ENCODE measurements at regions not wholly inside any gene's neighbourhood (a gene's known extent, or its start where the extent isn't known, plus 50 kb on each side); places are given as distances from the start of the nearest gene placed in this dataset.

DNA sequence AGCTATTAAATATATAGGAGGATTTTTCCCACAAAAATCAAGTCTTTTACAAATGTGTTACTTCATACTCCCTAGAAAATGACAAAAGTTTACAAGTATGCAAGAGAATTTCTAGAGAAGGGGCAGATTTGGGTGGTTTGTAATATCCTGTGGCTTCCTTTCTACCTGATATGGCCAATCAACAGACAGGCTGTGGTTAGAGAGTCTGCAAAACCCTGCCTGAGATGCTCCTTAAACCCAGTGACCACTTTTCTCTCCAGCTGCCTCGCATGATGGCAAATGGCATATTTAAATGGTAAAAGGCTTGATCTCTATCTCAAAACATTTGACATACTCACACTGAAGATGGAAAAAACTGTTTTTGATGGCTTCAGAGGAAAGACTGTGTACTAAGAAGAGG lies 550.1 kb upstream of the ZNF462 start:
- Histone ChIP-seq H3K27me3 (ENCODE audit: control insufficient read depth in 2 of 2, insufficient read depth in 2 of 2, low read length in 2 of 2) (no peaks in the 10 kb centered on the region), H3K9ac (replicated peaks; ENCODE audit: extremely low read depth, insufficient read depth, low read length) (no peak overlapping the region), H2AFZ (ENCODE audit: low read depth, low read length) (no peak overlapping the region), H3K4me1 (ENCODE audit: control insufficient read depth, extremely low read depth, insufficient read depth, low read length) (no peaks in the 10 kb centered on the region), H3K9me1 (replicated peaks; ENCODE audit: control insufficient read depth, extremely low read depth, insufficient read depth, low read length) (no peaks in the 10 kb centered on the region), H3K79me2 (ENCODE audit: control insufficient read depth, insufficient read depth, low read length) (no peaks in the 10 kb centered on the region), H3K4me3 (replicated peaks in 1 of 3; ENCODE audit: insufficient read depth in 1 of 3, low read depth in 1 of 3, low read length in 3 of 3) (no peak overlapping the region), H4K20me1 (replicated peaks; ENCODE audit: control insufficient read depth, extremely low read depth, insufficient read depth, low read length) (no peaks in the 10 kb centered on the region), H3K36me3 (ENCODE audit: control insufficient read depth in 2 of 2, extremely low read depth in 1 of 2, insufficient read depth in 2 of 2, low read length in 2 of 2) (no peaks in the 10 kb centered on the region), H3K27ac (ENCODE audit: insufficient read depth, low read depth, low read length) (no peak overlapping the region), H3K9me3 (replicated peaks; ENCODE audit: control insufficient read depth, insufficient read depth, low read length) (peaks cover 4% of the 10 kb centered on the region), H3K4me2 (ENCODE audit: insufficient read depth, low read length) (no peak overlapping the region)
- ChIA-PET CTCF (no interaction called here), POLR2A (no interaction called here)
- DNase-seq (ENCODE audit: low read depth, low spot score) (no peak), FAIRE-seq (no peak)
- dilution Hi-C loops (cut with MboI; ENCODE audit: extremely low pct_ligation_motif_present, low sequenced_read_pairs): no loop called here
- TF ChIP-seq, protein P1, sequence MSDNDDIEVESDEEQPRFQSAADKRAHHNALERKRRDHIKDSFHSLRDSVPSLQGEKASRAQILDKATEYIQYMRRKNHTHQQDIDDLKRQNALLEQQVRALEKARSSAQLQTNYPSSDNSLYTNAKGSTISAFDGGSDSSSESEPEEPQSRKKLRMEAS (IDR thresholded peaks at IDR 0.05; ENCODE audit: insufficient read depth, insufficient read length): no peak
- TF ChIP-seq FOS (IDR thresholded peaks at IDR 0.05; ENCODE audit: borderline replicate concordance, insufficient read depth, low read length) (no peak), JUN (IDR thresholded peaks at IDR 0.05; ENCODE audit: borderline replicate concordance, insufficient read depth, insufficient read length, low read depth) (no peak), MYC (IDR thresholded peaks at IDR 0.05; ENCODE audit: low read depth, low read length) (no peak), GATA2 (IDR thresholded peaks at IDR 0.05; ENCODE audit: insufficient read depth, insufficient read length, low read depth, low read length) (no peak), POLR2AphosphoS5 (IDR thresholded peaks at IDR 0.05; ENCODE audit: insufficient read depth, low read depth, low read length) (no peak), POLR2A (IDR thresholded peaks at IDR 0.05; ENCODE audit: low read depth, low read length) (no peak), EZH2 (IDR thresholded peaks at IDR 0.05; ENCODE audit: borderline replicate concordance, low read depth, low read length, severe bottlenecking) (no peak)
- TF ChIP-seq, protein P2, sequence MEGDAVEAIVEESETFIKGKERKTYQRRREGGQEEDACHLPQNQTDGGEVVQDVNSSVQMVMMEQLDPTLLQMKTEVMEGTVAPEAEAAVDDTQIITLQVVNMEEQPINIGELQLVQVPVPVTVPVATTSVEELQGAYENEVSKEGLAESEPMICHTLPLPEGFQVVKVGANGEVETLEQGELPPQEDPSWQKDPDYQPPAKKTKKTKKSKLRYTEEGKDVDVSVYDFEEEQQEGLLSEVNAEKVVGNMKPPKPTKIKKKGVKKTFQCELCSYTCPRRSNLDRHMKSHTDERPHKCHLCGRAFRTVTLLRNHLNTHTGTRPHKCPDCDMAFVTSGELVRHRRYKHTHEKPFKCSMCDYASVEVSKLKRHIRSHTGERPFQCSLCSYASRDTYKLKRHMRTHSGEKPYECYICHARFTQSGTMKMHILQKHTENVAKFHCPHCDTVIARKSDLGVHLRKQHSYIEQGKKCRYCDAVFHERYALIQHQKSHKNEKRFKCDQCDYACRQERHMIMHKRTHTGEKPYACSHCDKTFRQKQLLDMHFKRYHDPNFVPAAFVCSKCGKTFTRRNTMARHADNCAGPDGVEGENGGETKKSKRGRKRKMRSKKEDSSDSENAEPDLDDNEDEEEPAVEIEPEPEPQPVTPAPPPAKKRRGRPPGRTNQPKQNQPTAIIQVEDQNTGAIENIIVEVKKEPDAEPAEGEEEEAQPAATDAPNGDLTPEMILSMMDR (IDR thresholded peaks at IDR 0.05; ENCODE audit: extremely low read depth in 1 of 2, insufficient read depth in 1 of 2, low read depth in 1 of 2, low read length in 2 of 2): no peak
- intact Hi-C loops (cut with micrococcal nuclease): no loop called here
- BruUV-seq (replicated peaks): no TSS peak
